ENCODE measurements at regions not wholly inside any gene's neighbourhood (a gene's known extent, or its start where the extent isn't known, plus 50 kb on each side); places are given as distances from the start of the nearest gene placed in this dataset.

DNA sequence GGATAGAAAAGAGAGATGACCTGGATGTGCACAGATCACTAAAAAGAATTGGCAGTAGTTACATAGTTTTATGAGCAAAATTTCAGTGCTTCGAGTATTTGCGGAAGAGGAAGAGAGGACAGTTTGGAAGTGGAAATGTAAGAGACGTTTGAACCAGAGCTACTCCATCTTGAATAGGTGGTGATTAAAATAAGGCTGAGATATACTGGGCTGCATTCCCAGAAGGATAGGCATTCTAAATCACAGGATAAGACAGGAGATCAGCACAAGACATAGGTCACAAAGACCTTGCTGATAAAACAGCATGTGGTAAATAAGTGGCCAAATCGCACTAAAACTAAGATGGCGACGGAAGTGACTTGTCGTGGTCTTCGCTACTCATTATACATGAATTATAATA lies 453.3 kb downstream of the COL11A1 start:
- Histone ChIP-seq H3K4me3 (no peak overlapping the region), H3K27ac (no peak overlapping the region), H3K27me3 (no peaks in the 10 kb centered on the region), H3K36me3 (replicated peaks in 1 of 2; ENCODE audit: insufficient read depth in 1 of 2, low read depth in 2 of 2) (no peaks in the 10 kb centered on the region), H3K4me1 (no peaks in the 10 kb centered on the region), H3K9me3 (no peaks in the 10 kb centered on the region)
- ATAC-seq (no peak), DNase-seq (no peak)
- intact Hi-C loops (cut with DNase I): no loop called here
- TF ChIP-seq, protein P1, sequence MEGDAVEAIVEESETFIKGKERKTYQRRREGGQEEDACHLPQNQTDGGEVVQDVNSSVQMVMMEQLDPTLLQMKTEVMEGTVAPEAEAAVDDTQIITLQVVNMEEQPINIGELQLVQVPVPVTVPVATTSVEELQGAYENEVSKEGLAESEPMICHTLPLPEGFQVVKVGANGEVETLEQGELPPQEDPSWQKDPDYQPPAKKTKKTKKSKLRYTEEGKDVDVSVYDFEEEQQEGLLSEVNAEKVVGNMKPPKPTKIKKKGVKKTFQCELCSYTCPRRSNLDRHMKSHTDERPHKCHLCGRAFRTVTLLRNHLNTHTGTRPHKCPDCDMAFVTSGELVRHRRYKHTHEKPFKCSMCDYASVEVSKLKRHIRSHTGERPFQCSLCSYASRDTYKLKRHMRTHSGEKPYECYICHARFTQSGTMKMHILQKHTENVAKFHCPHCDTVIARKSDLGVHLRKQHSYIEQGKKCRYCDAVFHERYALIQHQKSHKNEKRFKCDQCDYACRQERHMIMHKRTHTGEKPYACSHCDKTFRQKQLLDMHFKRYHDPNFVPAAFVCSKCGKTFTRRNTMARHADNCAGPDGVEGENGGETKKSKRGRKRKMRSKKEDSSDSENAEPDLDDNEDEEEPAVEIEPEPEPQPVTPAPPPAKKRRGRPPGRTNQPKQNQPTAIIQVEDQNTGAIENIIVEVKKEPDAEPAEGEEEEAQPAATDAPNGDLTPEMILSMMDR (IDR thresholded peaks at IDR 0.05): no peak
- TF ChIP-seq POLR2A (IDR thresholded peaks at IDR 0.05): no peak
- 78% methylated on average over 8 of the region's 8 CpGs for WGBS, 2 donors

DNA sequence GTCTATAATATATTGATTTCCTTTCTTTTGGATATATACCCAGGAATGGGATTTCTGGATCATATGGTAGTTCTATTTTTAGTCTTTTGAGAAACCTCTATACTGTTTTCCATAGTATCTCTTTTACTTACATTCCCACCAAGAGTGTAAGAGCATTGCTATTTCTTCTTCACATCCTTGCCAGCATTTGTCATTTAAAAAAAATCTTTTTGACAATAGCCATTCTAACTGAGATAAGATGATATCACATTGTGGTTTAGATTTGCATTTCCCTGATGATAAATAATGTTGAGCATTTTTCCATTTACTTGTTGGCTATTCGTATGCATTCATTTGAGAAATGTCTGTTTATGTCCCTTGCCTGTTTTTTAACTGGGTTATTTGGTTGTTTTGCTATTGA lies 467.4 kb downstream of the COL11A1 start:
- H3K9me3 ChIP-seq: no peaks in the 10 kb centered on the region
- intact Hi-C loops (cut with DNase I): no loop called here
- no peaks in the 10 kb centered on the region for H3K27me3 ChIP-seq
- H3K4me1 ChIP-seq: no peaks in the 10 kb centered on the region
- DNase-seq (no peak), ATAC-seq (no peak)
- H3K4me3 ChIP-seq: no peak overlapping the region
- no peaks in the 10 kb centered on the region for H3K36me3 ChIP-seq (replicated peaks in 1 of 2; ENCODE audit: insufficient read depth in 1 of 2, low read depth in 2 of 2)
- H3K27ac ChIP-seq: no peak overlapping the region
- 41 to 61% methylated on average over 1 of the region's 1 CpG for WGBS, 2 donors
- TF ChIP-seq POLR2A (IDR thresholded peaks at IDR 0.05): no peak
- TF ChIP-seq, protein P1 (IDR thresholded peaks at IDR 0.05): no peak

DNA sequence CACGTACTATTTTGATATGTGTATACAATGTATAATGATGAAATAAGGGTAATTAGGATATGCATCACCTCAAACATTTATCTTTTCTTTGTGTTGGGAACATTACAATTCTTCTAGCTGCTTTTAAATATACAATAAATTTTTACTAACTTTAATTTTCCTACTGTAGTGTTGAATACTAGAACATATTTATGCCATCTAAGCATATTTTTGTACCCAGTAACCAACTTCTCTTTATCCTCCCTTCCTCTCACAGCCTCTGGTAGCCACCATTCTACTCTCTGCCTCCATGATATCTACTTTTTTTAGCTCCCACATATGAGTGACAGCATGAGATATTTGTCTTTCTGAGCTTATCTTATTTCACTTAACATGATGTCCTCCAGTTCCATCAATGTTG lies 468.0 kb downstream of the COL11A1 start:
- intact Hi-C loops (cut with DNase I): no loop called here
- H3K27ac ChIP-seq: no peak overlapping the region
- ATAC-seq: no peak
- H3K4me3 ChIP-seq: no peak overlapping the region
- H3K27me3 ChIP-seq: no peaks in the 10 kb centered on the region
- no peaks in the 10 kb centered on the region for H3K36me3 ChIP-seq (replicated peaks in 1 of 2; ENCODE audit: insufficient read depth in 1 of 2, low read depth in 2 of 2)
- WGBS, 2 donors: 57 to 59% methylated on average over 1 of the region's 1 CpG
- no peaks in the 10 kb centered on the region for H3K4me1 ChIP-seq
- DNase-seq: no peak
- no peak for TF ChIP-seq POLR2A (IDR thresholded peaks at IDR 0.05)
- TF ChIP-seq, protein P1 (IDR thresholded peaks at IDR 0.05): no peak
- no peaks in the 10 kb centered on the region for H3K9me3 ChIP-seq

DNA sequence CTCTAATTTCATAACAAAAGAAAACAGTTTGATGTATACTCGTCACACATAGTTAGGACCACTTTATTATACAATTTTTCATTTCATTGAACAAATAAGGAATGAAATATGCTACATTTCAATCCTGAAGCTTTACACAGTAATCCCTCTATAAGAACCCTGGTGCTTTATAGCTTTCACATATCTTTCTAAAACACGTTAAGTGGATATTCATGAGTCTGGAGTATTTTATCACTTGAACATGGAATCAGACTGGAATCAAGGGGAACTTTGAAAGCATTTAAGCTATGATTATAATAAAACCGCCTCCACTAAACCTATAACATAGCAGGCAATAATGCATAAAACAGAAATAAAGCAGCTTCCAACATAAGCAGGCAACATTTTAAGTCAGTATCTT lies 476.6 kb downstream of the COL11A1 start:
- Histone ChIP-seq H3K4me3 (no peak overlapping the region), H3K27me3 (no peaks in the 10 kb centered on the region), H3K4me1 (no peaks in the 10 kb centered on the region), H3K36me3 (replicated peaks in 1 of 2; ENCODE audit: insufficient read depth in 1 of 2, low read depth in 2 of 2) (no peaks in the 10 kb centered on the region), H3K9me3 (no peaks in the 10 kb centered on the region), H3K27ac (no peak overlapping the region)
- 51 to 55% methylated on average over 3 of the region's 3 CpGs for WGBS, 2 donors
- intact Hi-C loops (cut with DNase I): no loop called here
- DNase-seq (no peak), ATAC-seq (no peak)
- TF ChIP-seq, protein P1 (IDR thresholded peaks at IDR 0.05): no peak
- no peak for TF ChIP-seq POLR2A (IDR thresholded peaks at IDR 0.05)

DNA sequence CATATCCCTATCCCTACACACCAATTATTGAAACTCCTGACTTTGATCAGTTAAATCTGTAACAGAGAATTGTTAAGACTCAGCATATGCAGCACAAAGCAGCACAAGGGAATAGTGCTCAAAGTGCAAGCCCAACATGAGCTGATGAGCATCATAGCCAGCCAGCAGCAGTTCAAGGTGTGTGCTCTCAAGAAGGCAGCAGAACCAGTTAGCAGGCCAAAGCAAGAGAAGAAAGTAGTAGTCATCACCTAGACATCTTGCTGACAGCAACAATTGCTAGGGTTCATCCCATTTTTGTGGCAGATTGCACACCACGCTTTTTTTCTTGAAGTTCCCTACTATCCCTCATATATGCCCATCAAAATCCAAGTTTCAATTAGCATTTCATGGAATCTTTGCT lies 478.3 kb downstream of the COL11A1 start:
- DNase-seq: no peak

More for the DNA sequence above, 478.3 kb downstream of the COL11A1 start:
- H3K36me3 ChIP-seq (replicated peaks in 1 of 2; ENCODE audit: insufficient read depth in 1 of 2, low read depth in 2 of 2): no peaks in the 10 kb centered on the region
- intact Hi-C loops (cut with DNase I): no loop called here
- H3K4me3 ChIP-seq: no peak overlapping the region
- no peak overlapping the region for H3K27ac ChIP-seq
- no peak for ATAC-seq
- no peak for TF ChIP-seq POLR2A (IDR thresholded peaks at IDR 0.05)
- TF ChIP-seq, protein P1 (IDR thresholded peaks at IDR 0.05): no peak
- 54 to 88% methylated on average over 1 of the region's 1 CpG for WGBS, 2 donors
- no peaks in the 10 kb centered on the region for H3K9me3 ChIP-seq
- no peaks in the 10 kb centered on the region for H3K27me3 ChIP-seq
- no peaks in the 10 kb centered on the region for H3K4me1 ChIP-seq

Data from body of pancreas (tissue), 4 donors.